ENCODE measurements at regions not wholly inside any gene's neighbourhood (a gene's known extent, or its start where the extent isn't known, plus 50 kb on each side); places are given as distances from the start of the nearest gene placed in this dataset.
"Not testable (repeated sequence)": the region's sequence is repeated elsewhere in the genome, so short reads cannot be mapped to it uniquely, and the experiment has no call there.

GRCh38 chr6:160883999-160884398, 107.6 kb upstream of the MAP3K4 start:
- H3K27ac ChIP-seq = no peak overlapping the region
- ChIA-PET POLR2A (ENCODE audit: low non-redundant PET) (no interaction called here), CTCF (no interaction called here)
- TF ChIP-seq CTCF (conservative IDR thresholded peaks at IDR 0.05; ENCODE audit: low read depth) = no peak
- DNase-seq (ENCODE audit: low spot score) = no peak

GRCh38 chr6:160889148-160889547, 102.4 kb upstream of the MAP3K4 start:
- POLR2A ChIA-PET (ENCODE audit: low non-redundant PET); H3K27ac ChIP-seq; DNase-seq (ENCODE audit: low spot score): not testable (repeated sequence)
- CTCF ChIA-PET = interaction anchor here (0.7 kb wide), 1 partner anchor 301 kb away, joined by 5 read pairs; no protein-coding TSS in a partner anchor

- no peak for TF ChIP-seq CTCF (conservative IDR thresholded peaks at IDR 0.05; ENCODE audit: low read depth)
- no peak overlapping the region for H3K27ac ChIP-seq
- ChIA-PET CTCF (no interaction called here), POLR2A (ENCODE audit: low non-redundant PET) (no interaction called here)
- no peak for DNase-seq (ENCODE audit: low spot score)
Measured at GRCh38 chr6:160891690-160892089, 99.9 kb upstream of the MAP3K4 start.

- ChIA-PET POLR2A (ENCODE audit: low non-redundant PET) (no interaction called here), CTCF (interaction anchor here (0.5 to 0.6 kb wide), 2 partner anchors 25 to 151 kb away, joined by 3 to 4 read pairs; no protein-coding TSS in a partner anchor)
- no peak for TF ChIP-seq CTCF (conservative IDR thresholded peaks at IDR 0.05; ENCODE audit: low read depth)
- no peak overlapping the region for H3K27ac ChIP-seq
- DNase-seq (ENCODE audit: low spot score) = peak; percentile 8
Measured at GRCh38 chr6:160895562-160895961, 96.0 kb upstream of the MAP3K4 start.

- TF ChIP-seq CTCF (conservative IDR thresholded peaks at IDR 0.05; ENCODE audit: low read depth) = no peak
- no peak for DNase-seq (ENCODE audit: low spot score)
- H3K27ac ChIP-seq = no peak overlapping the region
- CTCF ChIA-PET = no interaction called here
- POLR2A ChIA-PET (ENCODE audit: low non-redundant PET) = no interaction called here
Measured at GRCh38 chr6:160899671-160900430, 91.7 kb upstream of the MAP3K4 start.

- ChIA-PET POLR2A (ENCODE audit: low non-redundant PET) (no interaction called here), CTCF (no interaction called here)
- no peak for DNase-seq (ENCODE audit: low spot score)
- H3K27ac ChIP-seq = no peak overlapping the region
- no peak for TF ChIP-seq CTCF (conservative IDR thresholded peaks at IDR 0.05; ENCODE audit: low read depth)
Measured at GRCh38 chr6:160911949-160912348, 79.6 kb upstream of the MAP3K4 start.

- H3K27ac ChIP-seq = no peak overlapping the region
- no peak for DNase-seq (ENCODE audit: low spot score)
- POLR2A ChIA-PET (ENCODE audit: low non-redundant PET) = no interaction called here
- CTCF ChIA-PET = no interaction called here
- TF ChIP-seq CTCF (conservative IDR thresholded peaks at IDR 0.05; ENCODE audit: low read depth) = no peak
Measured at GRCh38 chr6:160912411-160912810, 79.2 kb upstream of the MAP3K4 start.
